CD14-positive monocyte (primary cell): ENCODE measurements at regions not wholly inside any gene's neighbourhood (a gene's known extent, or its start where the extent isn't known, plus 50 kb on each side); places are given as distances from the start of the nearest gene placed in this dataset.
A peak's percentile ranks its signal among the peaks of the same experiment; 100 is the strongest.

Source experiments
- DNase-seq, 3 donors: peaks; one replicate each; pipeline ENCODE4 v3.0.0-alpha.2; 2011 to 2022
- H2AFZ ChIP-seq: 2 replicates; pipeline ENCODE4 v1.6.0; 2012; ENCODE audit warnings: mild to moderate bottlenecking, low read depth, low read length, inconsistent platforms; ENCODE audit not compliant: insufficient read depth, poor library complexity, severe bottlenecking
- H3K27ac ChIP-seq, 2 donors: 1 replicate in 1 of 2; 2 replicates in 1 of 2; pipeline ENCODE4 v1.5.1; 2012 to 2013; ENCODE audit warnings: low read length in 2 of 2, control low read depth in 1 of 2, inconsistent platforms in 1 of 2, low read depth in 1 of 2, mild to moderate bottlenecking in 1 of 2
- H3K27me3 ChIP-seq, 2 donors: one replicate each; pipeline versions ENCODE4 v1.6.0 to v1.6.1; 2011 to 2013; ENCODE audit warnings: low read length in 2 of 2; ENCODE audit not compliant: control insufficient read depth in 2 of 2, insufficient read depth in 2 of 2
- H3K36me3 ChIP-seq, 2 donors: replicated peaks in 1 of 2; 1 replicate in 1 of 2; 2 replicates in 1 of 2; pipeline versions ENCODE4 v1.5.1 to v1.6.1; 2012 to 2013; ENCODE audit warnings: low read length in 2 of 2, control low read depth in 1 of 2, inconsistent platforms in 1 of 2, mild to moderate bottlenecking in 1 of 2; ENCODE audit not compliant: insufficient read depth in 2 of 2, control insufficient read depth in 1 of 2
- H3K4me1 ChIP-seq, 2 donors: 1 replicate in 1 of 2; 2 replicates in 1 of 2; pipeline versions ENCODE4 v1.5.1 to v1.6.1; 2012 to 2013; ENCODE audit warnings: low read length in 2 of 2, control low read depth in 1 of 2, inconsistent platforms in 1 of 2, mild to moderate bottlenecking in 1 of 2, moderate library complexity in 1 of 2; ENCODE audit not compliant: insufficient read depth in 2 of 2, control insufficient read depth in 1 of 2
- H3K4me2 ChIP-seq: replicated peaks from 2 replicates; pipeline ENCODE3; 2012; ENCODE audit warnings: low read length, moderate library complexity, mild to moderate bottlenecking; ENCODE audit not compliant: poor library complexity, severe bottlenecking; ENCODE audit errors: extremely low read depth
- H3K4me3 ChIP-seq, 3 experiments: fragments of 200-600 bp in 1 of 3; sonication (generic) in 1 of 3; replicated peaks in 1 of 3; 1 replicate in 2 of 3; 2 replicates in 1 of 3; pipeline ENCODE4 v1.5.1; 2011 to 2013; ENCODE audit warnings: low read length in 3 of 3, mild to moderate bottlenecking in 3 of 3, control low read depth in 2 of 3, low read depth in 2 of 3, inconsistent platforms in 1 of 3, moderate library complexity in 1 of 3
- H3K79me2 ChIP-seq: 2 replicates; pipeline ENCODE4 v1.6.0; 2012; ENCODE audit warnings: mild to moderate bottlenecking, control low read depth, inconsistent platforms, low read length, moderate library complexity; ENCODE audit not compliant: insufficient read depth
- H3K9ac ChIP-seq: 2 replicates; pipeline ENCODE4 v1.6.0; 2017; ENCODE audit warnings: low read length, mild to moderate bottlenecking; ENCODE audit not compliant: insufficient read depth, poor library complexity, severe bottlenecking
- H3K9me3 ChIP-seq, 2 donors: replicated peaks in 1 of 2; 1 replicate in 1 of 2; 2 replicates in 1 of 2; pipeline versions ENCODE4 v1.5.1 to v1.6.1; 2012 to 2013; ENCODE audit warnings: low read length in 2 of 2, control low read depth in 1 of 2; ENCODE audit not compliant: control insufficient read depth in 1 of 2, insufficient read depth in 1 of 2
- H4K20me1 ChIP-seq: 2 replicates; pipeline ENCODE4 v1.6.0; 2012; ENCODE audit warnings: mild to moderate bottlenecking, low read length, control low read depth, moderate library complexity; ENCODE audit not compliant: insufficient read depth
- H3K27ac Mint-ChIP-seq, 7 donors: one replicate each; pipeline ENCODE4 v1.8.0; 2020; ENCODE audit warnings: mild to moderate bottlenecking in 7 of 7, mixed read lengths in 7 of 7, moderate library complexity in 6 of 7, inconsistent platforms in 2 of 7
- H3K27me3 Mint-ChIP-seq, 3 donors: one replicate each; pipeline ENCODE4 v1.8.0; 2021 to 2022; ENCODE audit warnings: low read depth in 3 of 3, mild to moderate bottlenecking in 3 of 3, mixed read lengths in 3 of 3, moderate library complexity in 3 of 3, inconsistent platforms in 1 of 3
- H3K36me3 Mint-ChIP-seq, 2 donors: one replicate each; pipeline ENCODE4 v1.8.0; 2020; ENCODE audit warnings: mixed read lengths in 2 of 2, inconsistent platforms in 1 of 2, mild to moderate bottlenecking in 1 of 2
- H3K4me1 Mint-ChIP-seq: one replicate; pipeline ENCODE4 v1.8.0; 2020; ENCODE audit warnings: mild to moderate bottlenecking, mixed read lengths
- H3K4me3 Mint-ChIP-seq, 2 donors: one replicate each; pipeline ENCODE4 v1.8.0; 2020; ENCODE audit warnings: mild to moderate bottlenecking in 2 of 2, mixed read lengths in 2 of 2, moderate library complexity in 1 of 2
- H3K9me3 Mint-ChIP-seq, 7 donors: one replicate each; pipeline ENCODE4 v1.8.0; 2020 to 2022; ENCODE audit warnings: mixed read lengths in 7 of 7, mild to moderate bottlenecking in 6 of 7, moderate library complexity in 6 of 7, inconsistent platforms in 2 of 7
- WGBS: methylation state at CpG from one replicate; pipeline ENCODE4 v1.1.5; 2013; ENCODE audit warnings: missing lambda C conversion rate; ENCODE audit not compliant: insufficient coverage; 5-methylcytosine and 5-hydroxymethylcytosine counted together
- intact Hi-C, 2 donors: fragments of 100-400 bp; cut with micrococcal nuclease; formaldehyde crosslinking; loops; one replicate each; pipeline versions ENCODE4 v1.15.0 to v1.15.1; 2023
- TF ChIP-seq, protein P1 (sequence below): fragments of 200-600 bp; IDR thresholded peaks from one replicate; pipeline ENCODE4 v1.8.0; 2022; ENCODE audit warnings: antibody characterized with exemption, mild to moderate bottlenecking

DNA sequence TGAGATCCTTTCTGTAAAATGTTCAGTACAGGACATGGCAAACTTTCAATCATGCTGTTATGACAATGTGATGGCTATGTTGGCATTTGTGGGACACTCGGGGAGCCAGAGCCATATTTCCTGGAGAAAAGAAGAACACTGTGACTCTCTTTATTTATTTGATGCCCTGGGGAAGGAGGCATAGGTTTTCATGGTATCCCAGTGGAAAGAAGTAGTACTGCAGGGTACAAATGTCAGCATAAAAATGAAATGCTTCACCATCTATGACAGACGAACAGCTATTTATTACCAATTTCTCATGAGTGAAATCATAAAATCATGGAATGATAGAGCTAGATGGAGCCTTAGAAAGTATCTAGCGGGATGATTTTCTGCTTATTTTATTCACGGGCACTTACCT lies 217.1 kb downstream of the COL4A1 start:
- Mint-ChIP-seq H3K27me3 (peaks cover 0 to 4% (median 3%) of the 10 kb centered on the region in 3 donors), H3K4me1 (peaks cover 3% of the 10 kb centered on the region), H3K9me3 (peaks cover 0 to 5% (median 2%) of the 10 kb centered on the region in 7 donors), H3K36me3 (no peaks in the 10 kb centered on the region), H3K4me3 (no peak overlapping the region), H3K27ac (no peak overlapping the region)
- H3K4me1 ChIP-seq, result no peaks in the 10 kb centered on the region
- intact Hi-C loops, result no loop called here
- no peaks in the 10 kb centered on the region for H3K27me3 ChIP-seq
- no peaks in the 10 kb centered on the region for H3K9me3 ChIP-seq
- H3K27ac ChIP-seq, result no peak overlapping the region
- no peak overlapping the region for H3K9ac ChIP-seq
- no CpG with 5 or more reads among the region's 4 CpGs for WGBS
- no peaks in the 10 kb centered on the region for H3K36me3 ChIP-seq
- DNase-seq, result no peak
- H3K4me3 ChIP-seq, result no peak overlapping the region
- no peaks in the 10 kb centered on the region for H3K79me2 ChIP-seq
- no peak overlapping the region for H2AFZ ChIP-seq
- H3K4me2 ChIP-seq, result no peak overlapping the region
- TF ChIP-seq, protein P1, sequence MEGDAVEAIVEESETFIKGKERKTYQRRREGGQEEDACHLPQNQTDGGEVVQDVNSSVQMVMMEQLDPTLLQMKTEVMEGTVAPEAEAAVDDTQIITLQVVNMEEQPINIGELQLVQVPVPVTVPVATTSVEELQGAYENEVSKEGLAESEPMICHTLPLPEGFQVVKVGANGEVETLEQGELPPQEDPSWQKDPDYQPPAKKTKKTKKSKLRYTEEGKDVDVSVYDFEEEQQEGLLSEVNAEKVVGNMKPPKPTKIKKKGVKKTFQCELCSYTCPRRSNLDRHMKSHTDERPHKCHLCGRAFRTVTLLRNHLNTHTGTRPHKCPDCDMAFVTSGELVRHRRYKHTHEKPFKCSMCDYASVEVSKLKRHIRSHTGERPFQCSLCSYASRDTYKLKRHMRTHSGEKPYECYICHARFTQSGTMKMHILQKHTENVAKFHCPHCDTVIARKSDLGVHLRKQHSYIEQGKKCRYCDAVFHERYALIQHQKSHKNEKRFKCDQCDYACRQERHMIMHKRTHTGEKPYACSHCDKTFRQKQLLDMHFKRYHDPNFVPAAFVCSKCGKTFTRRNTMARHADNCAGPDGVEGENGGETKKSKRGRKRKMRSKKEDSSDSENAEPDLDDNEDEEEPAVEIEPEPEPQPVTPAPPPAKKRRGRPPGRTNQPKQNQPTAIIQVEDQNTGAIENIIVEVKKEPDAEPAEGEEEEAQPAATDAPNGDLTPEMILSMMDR, result peak; percentile 32
- no peaks in the 10 kb centered on the region for H4K20me1 ChIP-seq

GRCh38 chr13:110089100-110089499 lies 217.9 kb downstream of the COL4A1 start:
- Histone ChIP-seq H4K20me1 (no peaks in the 10 kb centered on the region), H2AFZ (no peak overlapping the region), H3K9me3 (no peaks in the 10 kb centered on the region), H3K4me2 (no peak overlapping the region), H3K27me3 (no peaks in the 10 kb centered on the region), H3K36me3 (no peaks in the 10 kb centered on the region), H3K79me2 (no peaks in the 10 kb centered on the region), H3K27ac (no peak overlapping the region), H3K4me1 (no peaks in the 10 kb centered on the region), H3K4me3 (no peak overlapping the region), H3K9ac (no peak overlapping the region)
- Mint-ChIP-seq H3K27me3 (peaks cover 0 to 4% (median 3%) of the 10 kb centered on the region in 3 donors), H3K4me1 (no peaks in the 10 kb centered on the region), H3K36me3 (no peaks in the 10 kb centered on the region), H3K27ac (no peak overlapping the region), H3K4me3 (no peak overlapping the region), H3K9me3 (peaks cover 0 to 10% (median 5%) of the 10 kb centered on the region in 7 donors)
- TF ChIP-seq, protein P1, result no peak
- DNase-seq, result no peak
- intact Hi-C loops, result no loop called here
